Right cardiac atrium (tissue), 5 donors: ENCODE measurements at regions not wholly inside any gene's neighbourhood (a gene's known extent, or its start where the extent isn't known, plus 50 kb on each side); places are given as distances from the start of the nearest gene placed in this dataset.
"Not testable (repeated sequence)": the region's sequence is repeated elsewhere in the genome, so short reads cannot be mapped to it uniquely, and the experiment has no call there.

Source experiments
- ATAC-seq, 2 donors: fragments of 200-7000 bp; cut with Tn5 transposase; one replicate each; pipeline versions ENCODE4 v1.8.0 to v1.9.1; 2020; ENCODE audit warnings: moderate library complexity in 2 of 2, mild to moderate bottlenecking in 1 of 2
- DNase-seq, 3 donors: peaks; one replicate each; pipeline ENCODE4 v3.0.0-alpha.2; 2020
- H3K27ac ChIP-seq: one replicate; pipeline ENCODE4 v1.5.1; 2013; ENCODE audit warnings: mild to moderate bottlenecking, low read length, control low read depth, moderate library complexity
- H3K27me3 ChIP-seq: one replicate; pipeline ENCODE4 v1.6.1; 2013; ENCODE audit not compliant: control insufficient read depth, insufficient read depth
- H3K4me1 ChIP-seq: one replicate; pipeline ENCODE4 v1.6.1; 2013; ENCODE audit warnings: low read length; ENCODE audit not compliant: control insufficient read depth, insufficient read depth
- H3K4me3 ChIP-seq: one replicate; pipeline ENCODE4 v1.5.1; 2013; ENCODE audit warnings: low read length, control low read depth
- H3K9me3 ChIP-seq: one replicate; pipeline ENCODE4 v1.6.1; 2013; ENCODE audit warnings: low read length; ENCODE audit not compliant: control insufficient read depth
- WGBS: extraction: QIAGEN DNeasy Blood & Tissue Kit; methylation state at CpG from one replicate; pipeline ENCODE4 v1.1.7; 2013; 5-methylcytosine and 5-hydroxymethylcytosine counted together
- intact Hi-C, 4 donors: fragments of 100-400 bp; cut with DNase I; formaldehyde crosslinking; loops; one replicate each; pipeline versions ENCODE4 v1.11.0 to v1.14.0; 2022 to 2023
- donor health status: healthy with polysubstance abuse.
- donor health status: DM: no; HTN: yes; CAD: no.
- donor health status: DM: no; HTN: no; CAD: no.
- donor health status: DM: no; HTN: yes; CAD: no; lungs with severe emphysema.
- donor health status: DM: yes; HTN: yes; CAD: no.

DNA sequence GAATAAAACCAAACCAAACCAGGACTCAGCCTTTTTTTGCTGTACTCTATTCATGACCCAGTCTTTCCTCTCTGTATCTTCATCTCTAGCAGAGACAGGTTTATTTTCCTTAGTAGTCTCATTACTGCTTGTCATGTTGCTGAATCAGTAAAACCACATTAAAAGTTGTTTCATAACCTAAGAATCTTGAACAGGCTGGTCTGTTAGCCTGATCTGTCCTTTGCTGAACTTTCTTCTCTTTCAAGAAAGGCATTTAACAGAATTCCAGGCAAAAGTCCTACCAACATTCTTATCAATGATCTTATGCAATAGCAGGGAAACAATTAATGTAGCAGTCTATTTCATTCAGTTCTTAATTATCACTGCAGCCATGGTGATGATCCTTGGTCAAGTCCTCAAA lies 197.7 kb downstream of the CASP12 start:
- H3K27me3 ChIP-seq = no peaks in the 10 kb centered on the region
- no peaks in the 10 kb centered on the region for H3K9me3 ChIP-seq
- peak in 1 of 2 donors; percentile 48 for ATAC-seq
- H3K4me3 ChIP-seq = no peak overlapping the region
- DNase-seq = no peak
- no peak overlapping the region for H3K27ac ChIP-seq
- intact Hi-C loops = no loop called here
- no peaks in the 10 kb centered on the region for H3K4me1 ChIP-seq

DNA sequence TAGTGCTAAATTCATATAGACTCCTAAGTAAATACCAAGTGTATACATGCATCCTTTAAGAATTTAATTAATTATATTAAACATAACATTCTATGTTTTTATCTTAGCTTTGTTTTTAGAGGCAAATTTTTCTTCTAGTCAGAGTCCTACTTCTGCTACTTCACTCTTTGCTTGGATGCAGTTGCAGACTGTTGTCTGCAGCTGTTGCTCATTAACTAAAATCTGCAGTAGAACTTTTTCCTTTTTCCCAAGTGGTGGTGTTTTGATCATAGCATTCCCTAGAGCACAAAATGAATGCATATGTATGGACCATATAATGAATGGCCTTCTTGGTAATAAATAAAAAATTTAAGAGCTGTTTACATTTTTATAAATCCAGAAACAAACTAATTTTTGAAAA lies 198.3 kb downstream of the CASP12 start:
- ATAC-seq (no peak), DNase-seq (no peak)
- no peaks in the 10 kb centered on the region for H3K4me1 ChIP-seq
- no peak overlapping the region for H3K27ac ChIP-seq
- H3K27me3 ChIP-seq = no peaks in the 10 kb centered on the region
- H3K9me3 ChIP-seq = no peaks in the 10 kb centered on the region
- intact Hi-C loops = no loop called here
- H3K4me3 ChIP-seq = no peak overlapping the region

DNA sequence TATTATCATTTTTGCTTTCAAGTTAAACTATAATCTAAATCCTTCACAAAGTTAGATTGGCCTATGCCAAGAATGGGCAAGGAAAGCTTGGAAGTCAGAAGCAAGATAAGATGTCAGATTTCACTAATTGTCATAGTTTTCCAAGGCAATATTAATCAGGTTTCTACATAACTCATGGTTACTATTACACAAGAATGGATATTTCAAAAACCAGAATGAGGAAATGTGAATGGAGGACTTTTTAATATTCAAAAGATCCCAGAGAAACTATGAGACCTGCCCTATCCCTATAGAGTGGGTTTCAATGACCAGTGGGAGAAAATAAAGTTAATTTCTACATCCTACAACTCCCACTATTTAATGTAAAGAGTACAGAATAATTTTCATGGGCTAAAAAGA lies 203.2 kb downstream of the CASP12 start:
- Histone ChIP-seq H3K27me3 (no peaks in the 10 kb centered on the region), H3K4me1 (no peaks in the 10 kb centered on the region), H3K9me3 (no peaks in the 10 kb centered on the region), H3K4me3 (no peak overlapping the region), H3K27ac (no peak overlapping the region)
- intact Hi-C loops = no loop called here
- ATAC-seq (no peak), DNase-seq (no peak)

DNA sequence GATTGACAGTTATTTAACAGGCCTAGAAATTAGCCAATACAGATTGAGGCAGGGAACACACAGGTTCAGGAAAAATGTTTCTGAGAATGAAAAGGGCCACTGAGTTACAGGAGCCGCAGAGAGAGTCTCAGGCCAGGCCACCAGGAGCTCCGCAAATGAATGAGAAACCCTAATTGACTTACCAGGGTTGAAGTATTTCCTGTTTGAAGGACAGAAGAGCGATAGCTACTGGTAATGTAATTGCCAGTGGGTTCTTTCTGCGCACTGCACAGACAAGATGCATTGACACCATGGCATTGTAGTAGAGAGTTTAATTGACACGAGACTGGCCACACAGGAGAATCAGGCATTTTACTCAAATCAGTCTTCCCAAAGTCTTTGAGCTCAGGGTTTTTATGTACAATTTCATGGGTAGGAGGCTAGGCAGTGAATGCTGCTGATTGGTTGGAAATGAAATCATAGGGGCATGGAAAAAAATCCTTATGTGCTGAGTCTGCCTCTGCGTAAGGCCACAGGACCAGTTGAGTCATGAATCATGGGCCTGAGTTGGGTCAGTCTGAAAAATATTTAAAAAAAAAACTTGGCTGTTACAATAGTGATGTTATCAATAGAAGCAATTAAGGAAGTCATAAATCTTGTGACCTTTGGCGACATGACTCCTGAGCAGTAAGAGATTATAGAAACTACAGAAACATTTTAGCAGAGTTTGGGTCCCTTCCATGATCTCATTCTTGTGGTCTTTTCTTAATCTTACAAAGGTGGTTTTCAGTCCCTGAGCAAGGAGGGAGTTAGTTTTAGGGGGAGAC lies 203.8 kb downstream of the CASP12 start:
- Histone ChIP-seq H3K27me3 (no peaks in the 10 kb centered on the region), H3K4me3 (no peak overlapping the region), H3K4me1 (no peaks in the 10 kb centered on the region), H3K27ac (no peak overlapping the region), H3K9me3 (no peaks in the 10 kb centered on the region)
- ATAC-seq (no peak), DNase-seq (no peak)
- 74% methylated on average over 7 of the region's 7 CpGs for WGBS
- intact Hi-C loops = no loop called here

DNA sequence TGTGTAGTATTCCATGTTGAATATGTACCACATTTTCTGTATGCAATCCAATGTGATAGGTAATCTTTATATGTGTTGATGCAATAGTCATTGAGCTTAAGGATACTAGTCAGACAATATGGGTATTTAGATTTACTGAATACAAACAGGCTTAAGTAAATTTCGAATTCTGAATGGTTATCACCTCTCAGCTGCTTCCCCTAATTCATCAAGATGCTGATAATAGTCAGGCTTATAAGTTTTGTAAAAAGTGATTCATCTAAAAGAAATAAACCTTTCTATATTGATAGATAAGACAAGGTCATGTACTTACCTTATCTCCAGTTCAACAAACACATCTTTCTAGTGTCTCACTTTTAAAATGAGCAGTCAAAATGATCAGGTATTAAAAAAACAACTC lies 205.5 kb downstream of the CASP12 start:
- no peak for ATAC-seq
- no peak overlapping the region for H3K27ac ChIP-seq
- no peak for DNase-seq
- no peaks in the 10 kb centered on the region for H3K27me3 ChIP-seq
- intact Hi-C loops = no loop called here
- H3K9me3 ChIP-seq = no peaks in the 10 kb centered on the region
- H3K4me1 ChIP-seq = no peaks in the 10 kb centered on the region
- H3K4me3 ChIP-seq = no peak overlapping the region
- 59% methylated on average over 1 of the region's 1 CpG for WGBS

DNA sequence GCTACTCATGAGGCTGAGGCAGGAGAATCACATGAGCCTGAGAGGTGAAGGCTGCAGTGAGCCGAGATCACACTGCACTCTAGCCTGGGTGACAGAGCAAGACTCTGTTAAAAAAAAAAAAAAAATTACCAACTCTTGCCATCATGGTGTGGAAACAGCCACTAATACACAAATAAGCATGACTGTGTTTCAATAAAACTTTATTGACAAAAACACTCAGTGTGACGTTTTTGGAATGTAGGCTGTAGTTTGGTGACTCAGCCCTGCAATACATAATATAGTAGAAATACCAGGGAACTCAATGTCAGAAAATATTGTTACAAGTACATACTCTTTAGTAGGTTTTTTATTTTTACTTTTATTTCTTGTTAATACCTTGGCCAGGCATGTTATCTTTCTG lies 207.1 kb downstream of the CASP12 start:
- DNase-seq = no peak
- Histone ChIP-seq H3K9me3 (no peaks in the 10 kb centered on the region), H3K27ac (no peak overlapping the region), H3K4me3 (no peak overlapping the region), H3K4me1 (no peaks in the 10 kb centered on the region), H3K27me3 (no peaks in the 10 kb centered on the region)
- WGBS = 88% methylated on average over 2 of the region's 2 CpGs
- ATAC-seq = no peak
- intact Hi-C loops = no loop called here

DNA sequence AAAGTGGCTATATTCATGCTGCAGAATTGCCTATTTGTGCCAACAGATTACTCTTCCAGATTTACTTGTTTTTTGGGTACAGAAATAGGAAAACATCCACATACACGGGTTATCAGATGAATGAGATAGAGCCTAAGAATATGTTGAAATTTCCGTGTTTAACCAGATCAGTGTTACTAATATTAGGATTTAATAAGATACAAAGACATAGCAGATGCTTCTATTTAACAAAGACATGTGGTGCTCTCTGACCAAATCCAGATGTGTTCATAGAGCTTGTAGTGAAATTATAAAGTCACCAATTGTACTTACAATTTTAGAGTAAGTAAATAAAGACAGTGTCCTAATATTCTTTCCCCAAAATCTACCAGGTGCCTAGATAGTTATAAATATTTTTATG lies 208.0 kb downstream of the CASP12 start:
- Histone ChIP-seq H3K4me1 (no peaks in the 10 kb centered on the region), H3K4me3 (no peak overlapping the region), H3K9me3 (no peaks in the 10 kb centered on the region), H3K27ac (no peak overlapping the region), H3K27me3 (no peaks in the 10 kb centered on the region)
- intact Hi-C loops = no loop called here
- WGBS = 36% methylated on average over 2 of the region's 2 CpGs
- no peak for ATAC-seq
- DNase-seq = no peak

DNA sequence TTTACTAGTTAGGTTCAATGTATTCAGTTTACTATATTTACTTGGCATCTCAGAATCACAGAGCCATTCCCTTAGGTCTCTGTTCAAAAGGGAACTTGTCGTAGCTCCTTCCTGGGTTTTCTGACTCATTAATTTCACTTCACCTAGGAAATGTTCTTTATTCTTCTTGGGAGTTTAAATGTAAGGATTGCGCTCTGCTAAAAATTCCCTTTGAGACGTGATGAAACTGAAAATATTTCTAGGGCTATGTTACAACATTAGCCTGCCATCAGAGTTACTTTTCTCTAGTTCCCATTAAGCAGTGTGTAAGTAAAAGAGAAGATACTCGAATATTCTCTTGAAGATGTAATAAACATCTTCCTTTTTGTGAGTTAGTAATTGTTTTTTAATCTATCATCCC lies 209.5 kb downstream of the CASP12 start:
- Histone ChIP-seq H3K4me1 (no peaks in the 10 kb centered on the region), H3K27me3 (no peaks in the 10 kb centered on the region), H3K9me3 (no peaks in the 10 kb centered on the region), H3K4me3 (no peak overlapping the region), H3K27ac (no peak overlapping the region)
- WGBS = 62% methylated on average over 4 of the region's 4 CpGs
- intact Hi-C loops = no loop called here
- DNase-seq = no peak
- no peak for ATAC-seq

DNA sequence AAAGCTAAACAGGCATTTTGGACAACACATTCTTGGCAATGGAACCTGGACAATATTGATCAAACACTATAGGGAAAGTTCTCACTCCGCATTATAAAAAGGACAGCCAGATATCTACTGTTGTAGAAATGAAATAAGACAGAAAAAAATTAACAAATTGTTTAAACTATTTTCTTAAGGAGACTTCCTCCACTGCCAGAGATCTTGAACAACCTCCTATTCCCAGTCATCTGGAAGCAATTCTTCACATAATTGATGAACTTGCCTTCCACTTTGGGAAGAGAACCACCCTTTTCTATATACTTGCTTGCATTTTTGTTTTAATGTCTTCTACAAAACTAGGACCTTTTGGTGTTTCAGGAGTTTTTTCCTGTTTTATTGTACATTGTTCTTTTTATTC lies 216.1 kb downstream of the CASP12 start:
- Histone ChIP-seq H3K27ac (no peak overlapping the region), H3K4me1 (no peaks in the 10 kb centered on the region), H3K4me3 (no peak overlapping the region), H3K9me3 (no peaks in the 10 kb centered on the region), H3K27me3 (no peaks in the 10 kb centered on the region)
- intact Hi-C loops = no loop called here
- DNase-seq (no peak), ATAC-seq (no peak)
- WGBS = 92% methylated on average over 1 of the region's 1 CpG

DNA sequence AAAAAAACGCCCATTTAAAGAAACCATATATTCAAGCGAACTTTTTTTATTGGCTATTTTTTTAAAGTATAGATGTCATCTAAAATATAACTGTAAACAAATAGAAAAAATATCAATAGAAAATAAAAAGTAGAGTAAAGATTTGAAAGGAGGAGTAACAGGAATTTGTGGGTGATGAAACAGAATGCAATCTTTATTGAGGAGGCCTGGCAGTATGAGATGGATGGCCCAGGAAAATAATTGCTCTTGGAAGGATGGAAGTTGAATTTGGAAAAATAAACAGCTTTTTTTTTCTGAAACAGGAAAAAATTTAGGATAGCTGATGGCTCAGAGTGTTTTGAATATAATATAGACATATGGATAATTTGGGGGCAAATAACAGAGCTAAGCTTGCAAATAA lies 219.0 kb downstream of the CASP12 start:
- ATAC-seq (no peak), DNase-seq (no peak)
- Histone ChIP-seq H3K27me3 (no peaks in the 10 kb centered on the region), H3K27ac (no peak overlapping the region), H3K9me3 (no peaks in the 10 kb centered on the region), H3K4me3 (no peak overlapping the region), H3K4me1 (no peaks in the 10 kb centered on the region)
- 93% methylated on average over 2 of the region's 2 CpGs for WGBS
- intact Hi-C loops = no loop called here

DNA sequence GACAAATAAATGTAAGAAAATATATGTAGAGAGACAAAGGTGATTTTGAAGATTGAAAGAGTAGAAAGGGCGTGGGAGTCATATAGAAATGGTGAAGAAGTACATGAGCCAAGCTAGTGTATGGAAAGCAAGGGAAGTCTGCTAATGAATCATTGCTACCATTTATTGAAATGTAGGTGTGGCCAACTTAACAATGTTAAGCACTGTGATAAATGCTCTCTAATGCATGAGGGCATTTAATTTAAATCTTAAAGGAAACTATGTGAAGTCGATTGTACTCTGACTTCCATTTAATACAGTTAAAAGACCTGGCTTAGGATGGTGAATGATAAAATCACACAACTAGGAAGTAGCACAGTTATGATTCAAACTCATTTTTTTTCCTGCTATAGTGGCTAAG lies 219.9 kb downstream of the CASP12 start:
- no peak for DNase-seq
- WGBS = 70% methylated on average over 2 of the region's 2 CpGs
- no peaks in the 10 kb centered on the region for H3K27me3 ChIP-seq
- H3K4me3 ChIP-seq = no peak overlapping the region
- H3K27ac ChIP-seq = no peak overlapping the region
- no peaks in the 10 kb centered on the region for H3K4me1 ChIP-seq
- ATAC-seq = no peak
- no peaks in the 10 kb centered on the region for H3K9me3 ChIP-seq
- intact Hi-C loops = no loop called here

DNA sequence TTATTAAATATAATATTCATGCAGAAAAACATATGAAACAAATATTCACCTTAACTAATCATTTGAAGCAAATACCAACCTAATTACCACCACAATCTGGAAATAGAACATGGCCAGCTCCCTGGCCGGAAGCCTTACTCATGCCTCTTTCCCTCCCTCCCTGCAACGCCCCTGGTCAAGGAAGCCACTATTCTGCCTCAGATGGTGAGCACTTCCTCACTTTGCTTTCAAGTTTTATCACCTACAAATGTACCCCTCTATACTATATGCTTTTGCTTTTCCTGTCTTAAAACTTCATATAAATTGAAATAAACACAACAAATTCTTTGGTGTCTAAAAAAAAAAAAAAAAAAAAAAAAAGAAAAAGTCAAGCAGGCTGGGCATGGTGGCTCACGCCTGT lies 221.2 kb downstream of the CASP12 start:
- intact Hi-C loops, ATAC-seq, H3K27me3 ChIP-seq, H3K4me3 ChIP-seq, H3K9me3 ChIP-seq, H3K27ac ChIP-seq, H3K4me1 ChIP-seq, DNase-seq: not testable (repeated sequence)
- WGBS = 97% methylated on average over 1 of the region's 3 CpGs
